Stimulated activated CD8-positive, alpha-beta memory T cell treated with anti-CD3 and anti-CD28 coated beads, Interleukin-7, amount 100 ng/mL, for 4 hours (primary cell): ENCODE measurements at regions not wholly inside any gene's neighbourhood (a gene's known extent, or its start where the extent isn't known, plus 50 kb on each side); places are given as distances from the start of the nearest gene placed in this dataset.

Source experiments
- DNase-seq, 2 donors: peaks; one replicate each; pipeline ENCODE4 v3.0.0-alpha.2; 2020; ENCODE audit warnings: low read depth in 2 of 2

GRCh38 chr14:22337938-22338337 is 251.1 kb downstream of the DAD1 start:
- no peak for DNase-seq

DNA sequence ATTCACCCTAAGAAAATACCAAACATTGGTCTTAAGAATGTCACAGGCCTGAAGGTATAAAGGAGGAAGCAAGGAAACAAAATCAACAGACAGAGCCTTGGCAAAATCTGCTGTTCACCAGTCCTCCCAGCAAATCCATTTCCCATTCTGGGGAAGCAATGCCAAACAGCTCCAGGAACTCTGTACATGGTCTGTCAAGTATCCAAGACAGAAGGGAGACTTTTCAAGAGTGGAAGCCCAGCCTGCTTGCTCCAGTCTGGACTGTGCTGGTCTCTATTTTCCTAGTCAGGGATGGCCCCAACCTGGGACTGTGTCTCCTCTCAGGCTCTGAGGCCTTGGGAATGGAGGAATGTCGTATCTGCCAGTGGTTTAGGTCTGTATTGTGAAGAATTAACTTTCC is 251.5 kb downstream of the DAD1 start:
- no peak for DNase-seq

GRCh38 chr14:22336031-22336430 is 253.0 kb downstream of the DAD1 start:
- no peak for DNase-seq

DNA sequence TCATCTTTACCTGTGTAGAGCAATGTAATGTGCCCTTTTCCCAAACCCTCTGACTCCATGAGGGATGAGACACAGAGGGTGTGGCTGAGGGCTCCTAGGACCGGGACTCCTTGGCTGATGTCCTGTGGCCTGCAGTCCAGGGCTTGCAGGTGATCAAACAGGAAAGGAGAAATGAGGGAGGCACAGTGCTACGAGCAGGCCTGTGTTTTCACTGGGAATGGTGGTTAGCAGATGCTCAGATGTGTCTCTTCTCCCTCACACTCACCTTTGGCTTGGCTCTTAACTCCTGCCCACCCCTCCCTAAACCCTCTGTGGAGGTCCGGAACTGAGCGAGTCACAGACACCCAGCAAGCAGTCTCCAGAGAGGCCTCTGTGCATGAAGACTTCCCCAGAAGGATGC is 254.4 kb downstream of the DAD1 start:
- DNase-seq: no peak

GRCh38 chr14:22334275-22334577 is 254.8 kb downstream of the DAD1 start:
- DNase-seq: no peak

GRCh38 chr14:22333422-22334274 is 255.4 kb downstream of the DAD1 start:
- DNase-seq: no peak

- no peak for DNase-seq
Measured at GRCh38 chr14:22332686-22333421, 256.2 kb downstream of the DAD1 start.

DNA sequence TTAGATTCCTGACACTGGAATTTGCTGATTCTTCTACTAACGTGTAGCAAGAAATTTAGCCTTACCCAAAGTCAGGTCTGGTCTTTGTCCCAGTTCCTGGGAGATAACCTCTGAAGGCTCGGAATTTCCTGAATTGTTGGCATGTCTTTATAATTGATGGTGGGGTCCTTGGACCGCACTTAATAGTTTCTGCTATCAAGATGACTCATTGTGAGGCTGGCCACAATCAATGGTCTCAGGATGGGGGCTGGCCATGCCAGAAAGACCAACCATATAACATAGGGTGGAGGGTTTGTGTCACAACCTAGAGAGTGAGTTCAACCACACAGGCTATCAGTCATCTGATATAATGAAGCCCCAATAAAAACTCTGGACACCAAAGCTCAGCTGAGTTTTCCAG is 259.7 kb downstream of the DAD1 start:
- DNase-seq: no peak

DNA sequence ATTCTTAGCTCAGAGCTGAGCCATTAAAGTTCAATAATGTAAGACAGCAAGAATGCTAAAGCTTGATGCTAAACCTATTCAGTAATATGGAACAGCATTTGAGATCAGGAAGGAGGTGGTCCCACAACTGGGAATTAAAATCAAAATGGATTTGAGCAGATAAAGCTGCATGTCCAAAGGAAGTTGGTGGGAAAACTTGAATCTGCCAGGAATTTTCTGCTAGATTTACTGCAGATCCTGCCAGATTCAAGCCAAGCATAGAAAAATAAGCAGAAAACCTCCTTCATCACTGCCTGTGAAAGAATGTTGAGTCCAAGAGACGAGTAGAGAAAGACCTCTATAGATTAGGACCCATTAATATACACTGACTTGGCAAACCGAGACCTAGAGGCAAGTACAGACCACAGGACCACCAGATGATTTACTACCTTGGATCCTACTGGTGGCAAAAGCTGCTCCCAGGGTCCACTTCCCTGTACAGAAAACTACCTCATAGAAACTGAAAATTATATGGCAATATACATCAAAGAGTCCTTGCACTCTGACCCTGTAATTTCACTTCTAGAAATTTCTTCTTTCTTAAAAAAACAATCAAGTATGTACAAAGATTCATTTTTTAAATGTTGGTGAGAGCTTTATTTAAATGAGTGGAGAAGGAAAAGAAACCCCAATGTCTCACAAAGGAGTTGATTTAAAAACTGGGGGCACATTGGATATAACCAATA is 263.2 kb downstream of the DAD1 start:
- DNase-seq: no peak

GRCh38 chr14:22320362-22320750 is 268.7 kb downstream of the DAD1 start:
- DNase-seq: no peak

DNA sequence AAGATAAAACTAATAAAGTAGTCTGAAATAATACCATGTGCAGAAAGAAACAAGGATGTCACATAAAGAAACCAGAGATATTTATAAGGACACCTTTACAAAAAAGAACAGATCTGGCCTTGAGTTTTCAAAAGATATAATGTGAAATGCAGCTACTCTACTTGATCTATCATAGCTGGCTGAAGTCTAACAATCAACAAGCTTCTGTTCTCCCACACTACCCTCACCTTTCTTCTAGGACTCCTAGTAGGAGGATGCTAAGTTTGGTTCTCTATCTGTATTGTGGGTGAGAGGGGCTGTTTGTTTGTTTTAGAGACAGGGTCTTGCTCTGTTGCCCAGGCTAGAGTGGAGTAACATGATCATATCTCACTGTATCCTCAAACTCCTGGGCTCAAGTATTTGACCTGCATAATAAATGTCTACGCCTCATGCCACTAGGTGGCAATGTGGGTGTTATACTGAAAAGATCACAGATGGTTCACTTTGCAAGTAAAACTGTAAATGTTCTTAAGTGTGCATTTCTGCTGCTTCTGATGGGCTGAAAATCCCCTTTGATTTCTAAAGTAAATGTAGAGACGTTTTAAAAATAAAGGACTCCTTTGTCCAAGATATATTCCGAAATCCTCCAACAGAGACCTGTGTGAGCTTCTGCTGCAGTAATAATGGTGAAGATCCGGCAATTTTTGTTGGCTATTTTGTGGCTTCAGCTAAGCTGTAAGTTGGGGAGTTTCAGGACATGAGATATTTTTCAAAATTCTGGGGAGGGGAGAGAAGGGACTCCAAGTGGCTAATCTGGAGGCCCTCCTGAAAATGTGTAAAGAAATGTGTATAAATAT is 269.3 kb downstream of the DAD1 start:
- no peak for DNase-seq

- no peak for DNase-seq
Measured at GRCh38 chr14:22318951-22319350, 270.1 kb downstream of the DAD1 start.

- DNase-seq: no peak
Measured at GRCh38 chr14:22316473-22316872, 272.6 kb downstream of the DAD1 start.

- no peak for DNase-seq
Measured at GRCh38 chr14:22315336-22315735, 273.7 kb downstream of the DAD1 start.

DNA sequence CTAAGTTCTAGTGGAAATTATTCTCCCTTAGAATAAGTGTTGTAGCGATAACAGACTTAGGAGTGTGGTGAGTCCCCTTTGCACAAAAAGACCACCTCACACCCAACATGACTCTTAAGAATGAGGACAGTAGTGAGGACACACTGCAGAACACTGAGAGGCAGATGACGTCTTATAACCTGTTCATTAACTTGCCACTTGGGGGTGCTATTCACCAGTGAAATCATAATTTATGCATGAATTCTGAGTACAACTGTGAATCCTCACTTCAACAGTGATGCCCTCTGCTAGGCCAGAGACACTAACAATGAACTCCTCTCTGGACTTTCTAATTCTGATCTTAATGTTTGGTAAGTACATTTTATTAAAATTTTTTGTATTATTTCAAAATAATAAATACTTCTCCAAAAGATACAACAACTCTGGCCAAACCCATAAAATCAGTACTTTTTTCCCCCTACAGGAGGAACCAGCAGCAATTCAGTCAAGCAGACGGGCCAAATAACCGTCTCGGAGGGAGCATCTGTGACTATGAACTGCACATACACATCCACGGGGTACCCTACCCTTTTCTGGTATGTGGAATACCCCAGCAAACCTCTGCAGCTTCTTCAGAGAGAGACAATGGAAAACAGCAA is 274.7 kb downstream of the DAD1 start:
- no peak for DNase-seq

GRCh38 chr14:22313172-22313801 is 275.7 kb downstream of the DAD1 start:
- DNase-seq: no peak

DNA sequence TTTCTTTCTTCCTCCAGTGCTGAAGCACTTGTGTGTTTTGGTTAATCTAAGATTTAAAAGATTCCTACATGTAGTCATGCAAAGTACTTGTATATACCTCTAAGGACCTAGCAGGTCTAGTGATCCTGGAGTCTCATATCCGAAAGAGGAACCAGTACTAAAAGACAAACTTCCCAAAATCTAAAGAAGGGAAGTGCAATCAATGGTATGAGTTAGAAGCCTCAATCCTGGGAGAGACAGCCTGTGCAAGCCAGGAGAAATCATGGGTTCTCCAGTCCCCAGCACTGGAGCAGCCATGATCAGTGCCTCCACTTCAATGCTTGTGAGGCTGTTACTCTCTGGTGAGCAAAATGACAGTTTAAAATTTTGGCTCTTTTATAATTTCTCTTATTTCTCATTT is 277.4 kb downstream of the DAD1 start:
- DNase-seq: no peak

GRCh38 chr14:22305607-22306006 is 283.4 kb downstream of the DAD1 start:
- DNase-seq: no peak

- DNase-seq: no peak
Measured at GRCh38 chr14:22304326-22304725, 284.7 kb downstream of the DAD1 start.

DNA sequence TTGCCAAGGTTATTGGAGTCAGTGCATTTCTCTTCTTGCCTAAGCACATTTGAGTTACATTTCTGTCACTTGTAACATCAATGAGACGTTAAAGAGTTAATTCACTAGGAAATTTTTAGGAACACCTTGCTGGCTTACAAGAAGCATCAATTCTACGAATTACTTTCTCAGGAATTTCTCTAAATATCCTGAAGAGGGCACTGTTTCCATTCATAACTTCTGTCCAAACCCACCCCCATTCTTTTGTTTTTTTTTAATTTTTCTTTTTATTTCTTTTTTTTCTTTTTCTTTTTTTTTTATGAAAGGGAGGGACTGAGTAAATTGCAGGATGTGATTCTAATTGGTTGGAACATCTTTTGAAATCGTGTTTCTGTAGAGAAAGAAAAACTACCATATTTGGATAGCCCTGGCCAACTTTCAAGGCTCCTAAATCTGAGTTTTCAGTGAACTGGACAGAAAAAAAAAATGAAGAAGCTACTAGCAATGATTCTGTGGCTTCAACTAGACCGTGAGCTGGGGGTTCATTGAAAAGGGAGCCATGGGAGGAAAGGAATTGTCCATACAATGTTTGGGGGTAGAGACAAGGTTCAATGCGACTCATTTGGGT is 285.3 kb downstream of the DAD1 start:
- no peak for DNase-seq
